SJCRH30 (cell line): ENCODE measurements at regions not wholly inside any gene's neighbourhood (a gene's known extent, or its start where the extent isn't known, plus 50 kb on each side); places are given as distances from the start of the nearest gene placed in this dataset.

Source experiments
- DNase-seq, 2 experiments: peaks; one replicate each; pipeline ENCODE4 v3.0.0-alpha.2; 2015 to 2020
- H3K27ac ChIP-seq: fragments of 250-450 bp; sonication (Bioruptor Pico); 2 replicates; pipeline ENCODE4 v1.5.1; 2020; ENCODE audit warnings: mild to moderate bottlenecking, moderate library complexity
- H3K27me3 ChIP-seq: fragments of 250-450 bp; sonication (Bioruptor Pico); 2 replicates; pipeline ENCODE4 v1.5.1; 2020; ENCODE audit warnings: mild to moderate bottlenecking, moderate library complexity
- H3K36me3 ChIP-seq: fragments of 250-450 bp; sonication (Bioruptor Pico); 2 replicates; pipeline ENCODE4 v1.5.1; 2020; ENCODE audit warnings: mild to moderate bottlenecking, moderate library complexity
- H3K4me1 ChIP-seq: fragments of 250-450 bp; sonication (Bioruptor Pico); 2 replicates; pipeline ENCODE4 v1.5.1; 2020; ENCODE audit warnings: mild to moderate bottlenecking, moderate library complexity
- H3K4me3 ChIP-seq: fragments of 250-450 bp; sonication (Bioruptor Pico); 2 replicates; pipeline ENCODE4 v1.5.1; 2020; ENCODE audit warnings: mild to moderate bottlenecking, moderate library complexity
- H3K9me3 ChIP-seq: fragments of 250-450 bp; sonication (Bioruptor Pico); replicated peaks from 2 replicates; pipeline ENCODE4 v1.5.1; 2020; ENCODE audit warnings: mild to moderate bottlenecking, moderate library complexity

DNA sequence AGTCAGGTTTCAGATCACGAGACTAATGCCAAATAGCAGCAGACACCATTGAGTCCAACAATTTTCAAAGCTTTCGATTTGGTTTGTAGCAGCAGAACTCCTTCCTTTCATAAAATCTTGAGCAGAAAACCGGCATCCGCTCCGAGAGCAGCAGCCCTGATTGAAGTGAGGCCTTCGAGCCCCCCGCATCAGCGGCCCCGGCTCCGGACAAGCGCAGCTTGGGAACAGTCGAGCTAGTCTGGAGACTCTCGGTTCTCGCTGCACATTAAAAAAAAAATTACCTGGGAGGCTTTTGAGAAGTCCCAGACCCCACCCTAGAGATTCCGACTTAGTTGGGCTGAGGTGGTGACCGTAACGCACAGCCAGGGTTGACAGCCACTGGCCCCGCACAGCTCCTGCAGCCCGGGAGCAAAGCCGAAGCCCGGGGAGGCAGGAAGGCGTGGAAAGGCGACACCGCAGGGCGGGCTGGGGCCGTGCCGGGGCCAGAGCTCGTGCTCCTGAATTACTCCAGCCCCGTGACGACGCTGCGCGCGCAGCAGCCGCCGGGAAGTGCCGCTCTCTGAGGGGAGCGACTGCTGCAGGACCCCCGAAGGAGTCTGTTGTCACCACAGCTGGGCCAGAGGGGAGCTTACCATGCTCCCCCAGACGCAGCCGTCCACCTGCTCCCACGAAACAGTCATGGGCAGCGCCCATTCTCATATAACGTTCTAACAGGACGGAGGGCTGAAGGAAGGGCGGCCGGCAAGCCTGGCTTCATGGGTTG, 57.8 kb downstream of the SPATA19 start:
- no peak overlapping the region for H3K4me3 ChIP-seq
- no peaks in the 10 kb centered on the region for H3K36me3 ChIP-seq
- H3K9me3 ChIP-seq, result no peaks in the 10 kb centered on the region
- no peak for DNase-seq
- 0 out of 2 replicates have a peak, but pooled peaks cover 6% of the 10 kb centered on the region for H3K27me3 ChIP-seq
- H3K4me1 ChIP-seq, result no peaks in the 10 kb centered on the region
- no peak overlapping the region for H3K27ac ChIP-seq

- Histone ChIP-seq H3K4me3 (no peak overlapping the region), H3K9me3 (no peaks in the 10 kb centered on the region), H3K4me1 (no peaks in the 10 kb centered on the region)
Observed at GRCh38 chr11:133785795-133786340, 59.4 kb downstream of the SPATA19 start.

GRCh38 chr11:133784359-133784758, 61.0 kb downstream of the SPATA19 start:
- Histone ChIP-seq H3K27me3 (0 out of 2 replicates have a peak, but pooled peaks cover 6% of the 10 kb centered on the region), H3K27ac (no peak overlapping the region), H3K4me3 (no peak overlapping the region), H3K36me3 (no peaks in the 10 kb centered on the region), H3K4me1 (no peaks in the 10 kb centered on the region), H3K9me3 (no peaks in the 10 kb centered on the region)
- no peak for DNase-seq

More at GRCh38 chr11:133785795-133786340, 59.4 kb downstream of the SPATA19 start:
- no peak for DNase-seq
- Histone ChIP-seq H3K36me3 (no peaks in the 10 kb centered on the region), H3K27me3 (0 out of 2 replicates have a peak, but pooled peaks cover 6% of the 10 kb centered on the region), H3K27ac (no peak overlapping the region)

GRCh38 chr11:133782116-133782725, 63.1 kb downstream of the SPATA19 start:
- Histone ChIP-seq H3K4me1 (no peaks in the 10 kb centered on the region), H3K4me3 (no peak overlapping the region), H3K9me3 (no peaks in the 10 kb centered on the region), H3K27me3 (0 out of 2 replicates have a peak, but pooled peaks cover 4% of the 10 kb centered on the region), H3K27ac (no peak overlapping the region), H3K36me3 (no peaks in the 10 kb centered on the region)
- no peak for DNase-seq

DNA sequence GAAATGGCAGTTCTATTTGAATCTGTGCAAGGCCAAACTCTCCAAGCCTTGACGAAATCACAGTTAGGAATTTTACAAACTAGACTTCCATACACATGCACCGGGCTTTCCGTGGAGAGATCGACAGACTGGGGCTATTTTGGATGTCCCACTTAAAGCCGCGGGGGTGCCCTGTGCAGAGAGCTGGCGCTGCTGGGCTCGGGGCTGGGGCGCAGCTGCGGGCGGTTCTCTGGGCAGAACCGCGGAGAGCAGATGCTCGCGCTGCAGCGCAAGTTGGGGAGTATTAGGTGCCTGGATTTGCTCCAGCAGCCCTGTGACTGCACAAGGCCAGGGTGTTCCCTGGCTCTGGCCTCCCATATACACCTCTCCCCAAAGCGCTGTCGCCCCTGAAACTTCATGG, 67.2 kb downstream of the SPATA19 start:
- H3K36me3 ChIP-seq, result no peaks in the 10 kb centered on the region
- no peaks in the 10 kb centered on the region for H3K4me1 ChIP-seq
- no peaks in the 10 kb centered on the region for H3K27me3 ChIP-seq
- H3K9me3 ChIP-seq, result no peaks in the 10 kb centered on the region
- DNase-seq, result no peak
- no peak overlapping the region for H3K4me3 ChIP-seq
- no peak overlapping the region for H3K27ac ChIP-seq

- no peak for DNase-seq
- H3K9me3 ChIP-seq, result no peaks in the 10 kb centered on the region
- H3K27me3 ChIP-seq, result no peaks in the 10 kb centered on the region
- no peak overlapping the region for H3K27ac ChIP-seq
- no peaks in the 10 kb centered on the region for H3K4me1 ChIP-seq
- H3K36me3 ChIP-seq, result no peaks in the 10 kb centered on the region
- no peak overlapping the region for H3K4me3 ChIP-seq
Observed at GRCh38 chr11:133776671-133777367, 68.5 kb downstream of the SPATA19 start.

GRCh38 chr11:133762538-133762937, 82.8 kb downstream of the SPATA19 start:
- no peaks in the 10 kb centered on the region; the same call in 1 of the 2 replicates for H3K9me3 ChIP-seq
- no peak for DNase-seq

GRCh38 chr11:133753150-133753549, 92.2 kb downstream of the SPATA19 start:
- no peak for DNase-seq
- no peak overlapping the region for H3K4me3 ChIP-seq
- peaks cover 6% of the 10 kb centered on the region; the same call in 1 of the 2 replicates for H3K27me3 ChIP-seq
- no peaks in the 10 kb centered on the region for H3K4me1 ChIP-seq
- H3K36me3 ChIP-seq, result no peaks in the 10 kb centered on the region
- no peak overlapping the region for H3K27ac ChIP-seq
- no peaks in the 10 kb centered on the region for H3K9me3 ChIP-seq

More at GRCh38 chr11:133762538-133762937, 82.8 kb downstream of the SPATA19 start:
- no peaks in the 10 kb centered on the region for H3K4me1 ChIP-seq
- no peak overlapping the region for H3K4me3 ChIP-seq
- no peaks in the 10 kb centered on the region for H3K36me3 ChIP-seq
- H3K27ac ChIP-seq, result no peak overlapping the region
- H3K27me3 ChIP-seq, result no peaks in the 10 kb centered on the region

GRCh38 chr11:133749841-133750240, 95.5 kb downstream of the SPATA19 start:
- Histone ChIP-seq H3K4me1 (no peaks in the 10 kb centered on the region), H3K36me3 (no peaks in the 10 kb centered on the region), H3K27ac (no peak overlapping the region), H3K4me3 (no peak overlapping the region), H3K9me3 (no peaks in the 10 kb centered on the region), H3K27me3 (peaks cover 6% of the 10 kb centered on the region; the same call in 1 of the 2 replicates)
- DNase-seq, result no peak

DNA sequence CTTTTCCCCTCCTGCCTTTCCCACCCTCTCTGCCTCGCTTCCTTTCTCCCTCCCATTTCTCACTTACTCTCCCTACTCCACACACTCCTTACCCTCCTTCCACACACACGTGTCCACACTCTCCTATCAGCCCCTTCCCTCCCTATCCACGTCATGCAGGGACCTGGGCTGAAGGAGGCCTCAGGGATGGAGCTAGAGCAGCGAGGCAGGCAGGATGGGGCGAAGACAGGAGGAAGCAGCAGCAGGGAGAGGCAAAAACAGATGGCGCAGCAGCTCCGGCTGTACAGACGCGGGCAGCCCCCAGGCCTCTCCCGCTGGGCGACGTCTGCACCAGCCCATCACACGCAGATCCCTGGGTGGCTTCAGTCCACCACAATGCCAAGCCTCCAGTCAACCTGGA, 97.9 kb downstream of the SPATA19 start:
- Histone ChIP-seq H3K4me1 (no peaks in the 10 kb centered on the region), H3K9me3 (no peaks in the 10 kb centered on the region), H3K36me3 (no peaks in the 10 kb centered on the region), H3K27ac (no peak overlapping the region), H3K4me3 (no peak overlapping the region), H3K27me3 (no peaks in the 10 kb centered on the region; the same call in 1 of the 2 replicates)
- DNase-seq, result no peak

GRCh38 chr11:133746663-133747306, 98.5 kb downstream of the SPATA19 start:
- no peak overlapping the region for H3K4me3 ChIP-seq
- no peaks in the 10 kb centered on the region for H3K9me3 ChIP-seq
- no peaks in the 10 kb centered on the region for H3K36me3 ChIP-seq

GRCh38 chr11:133745791-133746190, 99.5 kb downstream of the SPATA19 start:
- H3K27me3 ChIP-seq, result 0 out of 2 replicates have a peak, but pooled peaks cover 6% of the 10 kb centered on the region
- H3K27ac ChIP-seq, result no peak overlapping the region
- no peaks in the 10 kb centered on the region for H3K4me1 ChIP-seq
- no peaks in the 10 kb centered on the region for H3K36me3 ChIP-seq
- H3K4me3 ChIP-seq, result no peak overlapping the region
- no peaks in the 10 kb centered on the region for H3K9me3 ChIP-seq
- no peak for DNase-seq

More at GRCh38 chr11:133746663-133747306, 98.5 kb downstream of the SPATA19 start:
- DNase-seq, result no peak
- no peak overlapping the region for H3K27ac ChIP-seq
- H3K27me3 ChIP-seq, result 0 out of 2 replicates have a peak, but pooled peaks cover under 1% of the 10 kb centered on the region
- H3K4me1 ChIP-seq, result no peaks in the 10 kb centered on the region

- Histone ChIP-seq H3K4me1 (no peaks in the 10 kb centered on the region), H3K36me3 (no peaks in the 10 kb centered on the region), H3K4me3 (no peak overlapping the region), H3K27me3 (0 out of 2 replicates have a peak, but pooled peaks cover 6% of the 10 kb centered on the region), H3K27ac (no peak overlapping the region), H3K9me3 (no peaks in the 10 kb centered on the region)
- no peak for DNase-seq
Observed at GRCh38 chr11:133742353-133742752, 103.0 kb downstream of the SPATA19 start.

- no peak for DNase-seq
- H3K27me3 ChIP-seq, result 0 out of 2 replicates have a peak, but pooled peaks cover 6% of the 10 kb centered on the region
Observed at GRCh38 chr11:133740963-133741362, 104.3 kb downstream of the SPATA19 start.

More at GRCh38 chr11:133740963-133741362, 104.3 kb downstream of the SPATA19 start:
- Histone ChIP-seq H3K4me1 (no peaks in the 10 kb centered on the region), H3K4me3 (no peak overlapping the region), H3K9me3 (no peaks in the 10 kb centered on the region), H3K36me3 (no peaks in the 10 kb centered on the region), H3K27ac (no peak overlapping the region)
